ENCODE measurements at regions not wholly inside any gene's neighbourhood (a gene's known extent, or its start where the extent isn't known, plus 50 kb on each side); places are given as distances from the start of the nearest gene placed in this dataset.

GRCh38 chr10:78398382-78398781 is 364.7 kb downstream of the RPS24 start:
- ChIA-PET POLR2A (no interaction called here), CTCF (no interaction called here)
- no peak for DNase-seq
- TF ChIP-seq RAD21 (IDR thresholded peaks at IDR 0.05; ENCODE audit: low read length), result peak; percentile 27
- TF ChIP-seq USF1 (IDR thresholded peaks at IDR 0.05; ENCODE audit: borderline replicate concordance, low read depth), result no peak
- Histone ChIP-seq H3K36me3 (replicated peaks in 1 of 2; ENCODE audit: control insufficient read depth in 1 of 2, insufficient read depth in 2 of 2, low read length in 1 of 2) (no peaks in the 10 kb centered on the region), H3F3A (replicated peaks; ENCODE audit: insufficient read depth) (no peaks in the 10 kb centered on the region), H2AFZ (ENCODE audit: low read depth) (no peak overlapping the region), H3K4me2 (no peak overlapping the region), H3K27ac (ENCODE audit: low read depth in 2 of 2, low read length in 1 of 2) (no peak overlapping the region), H3K4me1 (ENCODE audit: control insufficient read depth in 1 of 2, insufficient read depth in 2 of 2, low read depth in 1 of 2, low read length in 1 of 2) (peaks cover 0 to 20% of the 10 kb centered on the region in 2 experiments; a peak in 1 of 4 replicates), H4K20me1 (ENCODE audit: insufficient read depth) (no peaks in the 10 kb centered on the region), H3K27me3 (ENCODE audit: insufficient read depth) (no peaks in the 10 kb centered on the region), H3K9me2 (no peaks in the 10 kb centered on the region), H3K9ac (no peak overlapping the region), H3K4me3 (ENCODE audit: low read depth in 2 of 2, low read length in 1 of 2) (no peak overlapping the region), H3K79me2 (ENCODE audit: insufficient read depth) (no peaks in the 10 kb centered on the region), H3K9me3 (no peaks in the 10 kb centered on the region)
- 65% methylated on average over 2 of the region's 2 CpGs for WGBS (ENCODE audit: low lambda C conversion rate)

- Histone ChIP-seq H3K4me1 (ENCODE audit: control insufficient read depth in 1 of 2, insufficient read depth in 2 of 2, low read depth in 1 of 2, low read length in 1 of 2) (peaks cover 0 to 32% of the 10 kb centered on the region in 2 experiments; a peak in 1 of 4 replicates), H3K9me2 (no peaks in the 10 kb centered on the region), H2AFZ (ENCODE audit: low read depth) (no peak overlapping the region), H3K4me3 (ENCODE audit: low read depth in 2 of 2, low read length in 1 of 2) (no peak overlapping the region), H3K9ac (no peak overlapping the region), H4K20me1 (ENCODE audit: insufficient read depth) (no peaks in the 10 kb centered on the region), H3K79me2 (ENCODE audit: insufficient read depth) (no peaks in the 10 kb centered on the region), H3K27ac (ENCODE audit: low read depth in 2 of 2, low read length in 1 of 2) (peak overlapping the region in 1 of 2 experiments; percentile 59; a peak in 1 of 4 replicates), H3K36me3 (replicated peaks in 1 of 2; ENCODE audit: control insufficient read depth in 1 of 2, insufficient read depth in 2 of 2, low read length in 1 of 2) (no peaks in the 10 kb centered on the region), H3K9me3 (no peaks in the 10 kb centered on the region), H3K4me2 (no peak overlapping the region), H3K27me3 (ENCODE audit: insufficient read depth) (no peaks in the 10 kb centered on the region), H3F3A (replicated peaks; ENCODE audit: insufficient read depth) (no peaks in the 10 kb centered on the region)
- CTCF ChIA-PET, result interaction anchor here (0.9 to 1.3 kb wide), 2 partner anchors 18 to 97 kb away, joined by 3 to 4 read pairs; no protein-coding TSS in a partner anchor
- TF ChIP-seq FOXJ3 (CRISPR knock-in tag; IDR thresholded peaks at IDR 0.05) (0 out of 2 replicates have a peak, but pooled peaks have one; percentile 23), JUND (IDR thresholded peaks at IDR 0.05) (no peak)
- POLR2A ChIA-PET, result no interaction called here
- 86% methylated on average over 10 of the region's 13 CpGs for WGBS (ENCODE audit: low lambda C conversion rate)
- DNase-seq, result no peak
Measured at GRCh38 chr10:78401624-78402367, 368.1 kb downstream of the RPS24 start.

- Histone ChIP-seq H3K9me2 (no peaks in the 10 kb centered on the region), H3K4me2 (no peak overlapping the region), H3F3A (replicated peaks; ENCODE audit: insufficient read depth) (no peaks in the 10 kb centered on the region), H3K79me2 (ENCODE audit: insufficient read depth) (no peaks in the 10 kb centered on the region), H4K20me1 (ENCODE audit: insufficient read depth) (no peaks in the 10 kb centered on the region), H3K27ac (ENCODE audit: low read depth in 2 of 2, low read length in 1 of 2) (peak overlapping the region in 1 of 2 experiments; percentile 4; a peak in 1 of 4 replicates), H2AFZ (ENCODE audit: low read depth) (no peak overlapping the region), H3K9me3 (no peaks in the 10 kb centered on the region), H3K36me3 (replicated peaks in 1 of 2; ENCODE audit: control insufficient read depth in 1 of 2, insufficient read depth in 2 of 2, low read length in 1 of 2) (no peaks in the 10 kb centered on the region), H3K9ac (no peak overlapping the region), H3K4me3 (ENCODE audit: low read depth in 2 of 2, low read length in 1 of 2) (no peak overlapping the region), H3K27me3 (ENCODE audit: insufficient read depth) (no peaks in the 10 kb centered on the region), H3K4me1 (ENCODE audit: control insufficient read depth in 1 of 2, insufficient read depth in 2 of 2, low read depth in 1 of 2, low read length in 1 of 2) (peaks cover 0 to 39% of the 10 kb centered on the region in 2 experiments; a peak in 2 of 4 replicates)
- DNase-seq, result no peak
- WGBS (ENCODE audit: low lambda C conversion rate), result 51% methylated on average over 4 of the region's 4 CpGs
- ChIA-PET CTCF (interaction anchor here (0.9 to 1.3 kb wide), 3 partner anchors 11 to 98 kb away, joined by 3 to 4 read pairs (median 3); no protein-coding TSS in a partner anchor), POLR2A (no interaction called here)
- TF ChIP-seq ZBTB33 (IDR thresholded peaks at IDR 0.05; ENCODE audit: borderline replicate concordance, low read depth) (no peak), RXRA (IDR thresholded peaks at IDR 0.05; ENCODE audit: borderline replicate concordance, low read depth) (no peak), GABPA (IDR thresholded peaks at IDR 0.05; ENCODE audit: low read depth) (no peak), MXI1 (IDR thresholded peaks at IDR 0.05; ENCODE audit: low read depth, low read length) (peak; percentile 80)
Measured at GRCh38 chr10:78402591-78402990, 368.9 kb downstream of the RPS24 start.
